ENCODE measurements at regions not wholly inside any gene's neighbourhood (a gene's known extent, or its start where the extent isn't known, plus 50 kb on each side); places are given as distances from the start of the nearest gene placed in this dataset.

GRCh38 chr3:177606891-177607290, 409.6 kb upstream of the TBL1XR1 start:
- no peak for TF ChIP-seq CTCF (IDR thresholded peaks at IDR 0.05; ENCODE audit: low read depth, low read length, missing control alignments)
- no peak for DNase-seq (ENCODE audit: low read depth)
- no peak overlapping the region for H3K4me3 ChIP-seq (ENCODE audit: low read depth, low read length)

- H3K4me3 ChIP-seq (ENCODE audit: low read depth, low read length), result no peak overlapping the region
- TF ChIP-seq CTCF (IDR thresholded peaks at IDR 0.05; ENCODE audit: low read depth, low read length, missing control alignments), result no peak
- no peak for DNase-seq (ENCODE audit: low read depth)
These were observed 410.3 kb upstream of the TBL1XR1 start for GRCh38 chr3:177607589-177607988.

GRCh38 chr3:177608443-177608842, 411.2 kb upstream of the TBL1XR1 start:
- DNase-seq (ENCODE audit: low read depth), result no peak
- no peak overlapping the region for H3K4me3 ChIP-seq (ENCODE audit: low read depth, low read length)
- no peak for TF ChIP-seq CTCF (IDR thresholded peaks at IDR 0.05; ENCODE audit: low read depth, low read length, missing control alignments)

- H3K4me3 ChIP-seq (ENCODE audit: low read depth, low read length), result no peak overlapping the region
- TF ChIP-seq CTCF (IDR thresholded peaks at IDR 0.05; ENCODE audit: low read depth, low read length, missing control alignments), result no peak
- no peak for DNase-seq (ENCODE audit: low read depth)
These were observed 412.3 kb upstream of the TBL1XR1 start for GRCh38 chr3:177609613-177610012.

GRCh38 chr3:177610262-177610661, 413.0 kb upstream of the TBL1XR1 start:
- no peak for DNase-seq (ENCODE audit: low read depth)
- H3K4me3 ChIP-seq (ENCODE audit: low read depth, low read length), result no peak overlapping the region
- TF ChIP-seq CTCF (IDR thresholded peaks at IDR 0.05; ENCODE audit: low read depth, low read length, missing control alignments), result no peak

- no peak for TF ChIP-seq CTCF (IDR thresholded peaks at IDR 0.05; ENCODE audit: low read depth, low read length, missing control alignments)
- no peak for DNase-seq (ENCODE audit: low read depth)
These were observed 413.7 kb upstream of the TBL1XR1 start for GRCh38 chr3:177610686-177611633.

More at GRCh38 chr3:177610686-177611633, 413.7 kb upstream of the TBL1XR1 start:
- no peak overlapping the region for H3K4me3 ChIP-seq (ENCODE audit: low read depth, low read length)

All from GM12864 (cell line).